ENCODE measurements at regions not wholly inside any gene's neighbourhood (a gene's known extent, or its start where the extent isn't known, plus 50 kb on each side); places are given as distances from the start of the nearest gene placed in this dataset.
"Not testable (repeated sequence)": the region's sequence is repeated elsewhere in the genome, so short reads cannot be mapped to it uniquely, and the experiment has no call there.

- no peak overlapping the region for H3K4me3 ChIP-seq (ENCODE audit: low read depth, low read length)
- DNase-seq (ENCODE audit: low read depth), result no peak
- TF ChIP-seq CTCF (conservative IDR thresholded peaks at IDR 0.05; ENCODE audit: low read depth, low read length), result no peak
Measured at GRCh38 chr15:75121491-75121890, 80.2 kb upstream of the C15orf39 start.

- H3K4me3 ChIP-seq (ENCODE audit: low read depth, low read length), result no peak overlapping the region
- no peak for DNase-seq (ENCODE audit: low read depth)
- TF ChIP-seq CTCF (conservative IDR thresholded peaks at IDR 0.05; ENCODE audit: low read depth, low read length), result no peak
Measured at GRCh38 chr15:75123395-75123794, 78.3 kb upstream of the C15orf39 start.

- DNase-seq (ENCODE audit: low read depth); H3K4me3 ChIP-seq (ENCODE audit: low read depth, low read length): not testable (repeated sequence)
Measured at GRCh38 chr15:75124278-75124677, 77.4 kb upstream of the C15orf39 start.

GRCh38 chr15:75125935-75126334 is 75.7 kb upstream of the C15orf39 start:
- no peak for DNase-seq (ENCODE audit: low read depth)
- H3K4me3 ChIP-seq (ENCODE audit: low read depth, low read length), result no peak overlapping the region
- TF ChIP-seq CTCF (conservative IDR thresholded peaks at IDR 0.05; ENCODE audit: low read depth, low read length), result no peak

GRCh38 chr15:75126864-75127580 is 74.7 kb upstream of the C15orf39 start:
- DNase-seq (ENCODE audit: low read depth), result no peak
- no peak for TF ChIP-seq CTCF (conservative IDR thresholded peaks at IDR 0.05; ENCODE audit: low read depth, low read length)

GRCh38 chr15:75129788-75130187 is 71.9 kb upstream of the C15orf39 start:
- no peak overlapping the region for H3K4me3 ChIP-seq (ENCODE audit: low read depth, low read length)

More at GRCh38 chr15:75126864-75127580, 74.7 kb upstream of the C15orf39 start:
- H3K4me3 ChIP-seq (ENCODE audit: low read depth, low read length), result no peak overlapping the region

GRCh38 chr15:75131269-75131643 is 70.4 kb upstream of the C15orf39 start:
- no peak overlapping the region for H3K4me3 ChIP-seq (ENCODE audit: low read depth, low read length)
- DNase-seq (ENCODE audit: low read depth), result no peak
- TF ChIP-seq CTCF (conservative IDR thresholded peaks at IDR 0.05; ENCODE audit: low read depth, low read length), result no peak

More at GRCh38 chr15:75129788-75130187, 71.9 kb upstream of the C15orf39 start:
- DNase-seq (ENCODE audit: low read depth), result no peak
- no peak for TF ChIP-seq CTCF (conservative IDR thresholded peaks at IDR 0.05; ENCODE audit: low read depth, low read length)

Measured in epithelial cell of proximal tubule (primary cell).